Aorta (tissue), 5 donors: ENCODE measurements at regions not wholly inside any gene's neighbourhood (a gene's known extent, or its start where the extent isn't known, plus 50 kb on each side); places are given as distances from the start of the nearest gene placed in this dataset.

Experiments used
- ATAC-seq: fragments of 200-7000 bp; cut with Tn5 transposase; one replicate; pipeline ENCODE4 v1.9.1; 2022; ENCODE audit warnings: moderate library complexity; ENCODE audit not compliant: low FRiP score
- DNase-seq, 2 donors: peaks; one replicate each; pipeline ENCODE4 v3.0.0-alpha.2; 2020
- H3K27ac ChIP-seq, 2 donors: one replicate each; pipeline ENCODE4 v1.5.1; 2013; ENCODE audit warnings: low read length in 2 of 2, mild to moderate bottlenecking in 2 of 2, moderate library complexity in 2 of 2, control low read depth in 1 of 2, inconsistent platforms in 1 of 2, low read depth in 1 of 2
- H3K27me3 ChIP-seq, 2 donors: one replicate each; pipeline ENCODE4 v1.6.1; 2013; ENCODE audit warnings: control low read depth in 1 of 2, low read length in 1 of 2, mild to moderate bottlenecking in 1 of 2, moderate library complexity in 1 of 2; ENCODE audit not compliant: insufficient read depth in 2 of 2, control insufficient read depth in 1 of 2
- H3K36me3 ChIP-seq, 2 donors: one replicate each; pipeline ENCODE4 v1.6.1; 2013; ENCODE audit warnings: control low read depth in 1 of 2, low read length in 1 of 2, mild to moderate bottlenecking in 1 of 2; ENCODE audit not compliant: insufficient read depth in 2 of 2, control insufficient read depth in 1 of 2
- H3K4me1 ChIP-seq, 2 donors: one replicate each; pipeline ENCODE4 v1.6.1; 2013; ENCODE audit warnings: low read length in 2 of 2, control low read depth in 1 of 2, mild to moderate bottlenecking in 1 of 2, moderate library complexity in 1 of 2; ENCODE audit not compliant: insufficient read depth in 2 of 2, control insufficient read depth in 1 of 2
- H3K4me3 ChIP-seq, 2 donors: one replicate each; pipeline ENCODE4 v1.5.1; 2013; ENCODE audit warnings: low read length in 2 of 2, control low read depth in 1 of 2, mild to moderate bottlenecking in 1 of 2
- H3K9me3 ChIP-seq: one replicate; pipeline ENCODE4 v1.6.1; 2013; ENCODE audit warnings: mild to moderate bottlenecking, low read length; ENCODE audit not compliant: control insufficient read depth
- WGBS, 2 donors: extraction: QIAGEN DNeasy Blood & Tissue Kit; methylation state at CpG; one replicate each; pipeline ENCODE4 v1.1.7; 2013; 5-methylcytosine and 5-hydroxymethylcytosine counted together
- intact Hi-C, 2 donors: fragments of 100-400 bp; cut with DNase I; formaldehyde crosslinking; loops; one replicate each; pipeline versions ENCODE4 v1.14.2 to v1.15.0; 2022
- donor health status: healthy with polysubstance abuse.
- donor health status: Bipolar disorder and iron deficiency.
- donor health status: DM: no; HTN: no; CAD: no.
- donor health status: DM: no; HTN: no; CAD: no.
- donor health status: DM: yes; HTN: yes; CAD: no.

GRCh38 chr12:4026517-4026916 lies 153.3 kb upstream of the PARP11 start:
- no peak overlapping the region for H3K4me3 ChIP-seq
- H3K27ac ChIP-seq, result no peak overlapping the region
- no peak for DNase-seq
- H3K36me3 ChIP-seq, result no peaks in the 10 kb centered on the region
- no peak for ATAC-seq
- WGBS, 2 donors, result 86 to 91% methylated on average over 7 of the region's 7 CpGs
- H3K9me3 ChIP-seq, result no peaks in the 10 kb centered on the region
- H3K4me1 ChIP-seq, result no peaks in the 10 kb centered on the region
- H3K27me3 ChIP-seq, result no peaks in the 10 kb centered on the region
- intact Hi-C loops, result no loop called here

- Histone ChIP-seq H3K4me1 (no peaks in the 10 kb centered on the region), H3K9me3 (no peaks in the 10 kb centered on the region), H3K27ac (no peak overlapping the region), H3K36me3 (no peaks in the 10 kb centered on the region), H3K4me3 (no peak overlapping the region), H3K27me3 (no peaks in the 10 kb centered on the region)
- no peak for DNase-seq
- ATAC-seq, result no peak
- 91% methylated on average over 10 of the region's 10 CpGs for WGBS, 2 donors
- intact Hi-C loops, result no loop called here
Observed at GRCh38 chr12:4026020-4026358, 152.8 kb upstream of the PARP11 start.

GRCh38 chr12:4025181-4026019 lies 152.2 kb upstream of the PARP11 start:
- 84 to 88% methylated on average over 20 of the region's 20 CpGs for WGBS, 2 donors
- intact Hi-C loops, result no loop called here
- no peaks in the 10 kb centered on the region for H3K36me3 ChIP-seq
- ATAC-seq (no peak), DNase-seq (no peak)
- no peaks in the 10 kb centered on the region for H3K4me1 ChIP-seq
- no peaks in the 10 kb centered on the region for H3K27me3 ChIP-seq
- H3K27ac ChIP-seq, result no peak overlapping the region
- no peaks in the 10 kb centered on the region for H3K9me3 ChIP-seq
- H3K4me3 ChIP-seq, result no peak overlapping the region

GRCh38 chr12:4024701-4025100 lies 151.5 kb upstream of the PARP11 start:
- WGBS, 2 donors, result 59 to 67% methylated on average over 7 of the region's 7 CpGs
- Histone ChIP-seq H3K4me3 (no peak overlapping the region), H3K9me3 (no peaks in the 10 kb centered on the region), H3K36me3 (no peaks in the 10 kb centered on the region), H3K4me1 (no peaks in the 10 kb centered on the region), H3K27ac (no peak overlapping the region), H3K27me3 (no peaks in the 10 kb centered on the region)
- DNase-seq (no peak), ATAC-seq (no peak)
- intact Hi-C loops, result no loop called here

GRCh38 chr12:4015225-4016091 lies 142.3 kb upstream of the PARP11 start:
- Histone ChIP-seq H3K4me1 (no peaks in the 10 kb centered on the region), H3K27ac (no peak overlapping the region), H3K27me3 (no peaks in the 10 kb centered on the region), H3K36me3 (no peaks in the 10 kb centered on the region), H3K4me3 (no peak overlapping the region), H3K9me3 (no peaks in the 10 kb centered on the region)
- DNase-seq (no peak), ATAC-seq (no peak)
- 87 to 88% methylated on average over 11 to 12 of the region's 12 CpGs for WGBS, 2 donors
- intact Hi-C loops, result no loop called here

- intact Hi-C loops, result no loop called here
- no peak for DNase-seq
- H3K36me3 ChIP-seq, result no peaks in the 10 kb centered on the region
- no peak overlapping the region for H3K27ac ChIP-seq
- no peak overlapping the region for H3K4me3 ChIP-seq
- no peak for ATAC-seq
- H3K4me1 ChIP-seq, result no peaks in the 10 kb centered on the region
- H3K9me3 ChIP-seq, result no peaks in the 10 kb centered on the region
- WGBS, 2 donors, result 79 to 90% methylated on average over 6 of the region's 6 CpGs
- no peaks in the 10 kb centered on the region for H3K27me3 ChIP-seq
Observed at GRCh38 chr12:4014858-4015224, 141.6 kb upstream of the PARP11 start.

DNA sequence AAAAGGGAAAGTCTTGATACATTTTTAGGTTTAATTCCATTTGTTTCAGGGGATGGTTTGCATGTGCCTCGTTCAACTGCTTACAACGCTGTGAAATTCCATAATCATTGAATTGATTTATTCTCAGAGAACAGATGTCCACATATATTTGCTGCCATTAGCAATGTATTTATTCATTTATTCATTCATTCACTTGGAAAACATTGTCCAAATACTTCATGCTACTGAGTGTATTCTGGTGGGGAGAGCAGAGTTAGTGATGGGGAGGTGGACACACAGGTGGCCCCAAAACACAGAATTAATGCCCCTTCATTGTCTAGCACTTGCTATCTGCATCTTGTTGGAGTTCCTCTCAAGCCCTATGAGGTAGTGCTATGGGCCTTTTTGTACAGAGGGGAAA lies 141.2 kb upstream of the PARP11 start:
- DNase-seq (no peak), ATAC-seq (no peak)
- WGBS, 2 donors, result 98 to 100% methylated on average over 2 of the region's 2 CpGs
- Histone ChIP-seq H3K9me3 (no peaks in the 10 kb centered on the region), H3K27me3 (no peaks in the 10 kb centered on the region), H3K4me3 (no peak overlapping the region), H3K4me1 (no peaks in the 10 kb centered on the region), H3K36me3 (no peaks in the 10 kb centered on the region), H3K27ac (no peak overlapping the region)
- intact Hi-C loops, result no loop called here

DNA sequence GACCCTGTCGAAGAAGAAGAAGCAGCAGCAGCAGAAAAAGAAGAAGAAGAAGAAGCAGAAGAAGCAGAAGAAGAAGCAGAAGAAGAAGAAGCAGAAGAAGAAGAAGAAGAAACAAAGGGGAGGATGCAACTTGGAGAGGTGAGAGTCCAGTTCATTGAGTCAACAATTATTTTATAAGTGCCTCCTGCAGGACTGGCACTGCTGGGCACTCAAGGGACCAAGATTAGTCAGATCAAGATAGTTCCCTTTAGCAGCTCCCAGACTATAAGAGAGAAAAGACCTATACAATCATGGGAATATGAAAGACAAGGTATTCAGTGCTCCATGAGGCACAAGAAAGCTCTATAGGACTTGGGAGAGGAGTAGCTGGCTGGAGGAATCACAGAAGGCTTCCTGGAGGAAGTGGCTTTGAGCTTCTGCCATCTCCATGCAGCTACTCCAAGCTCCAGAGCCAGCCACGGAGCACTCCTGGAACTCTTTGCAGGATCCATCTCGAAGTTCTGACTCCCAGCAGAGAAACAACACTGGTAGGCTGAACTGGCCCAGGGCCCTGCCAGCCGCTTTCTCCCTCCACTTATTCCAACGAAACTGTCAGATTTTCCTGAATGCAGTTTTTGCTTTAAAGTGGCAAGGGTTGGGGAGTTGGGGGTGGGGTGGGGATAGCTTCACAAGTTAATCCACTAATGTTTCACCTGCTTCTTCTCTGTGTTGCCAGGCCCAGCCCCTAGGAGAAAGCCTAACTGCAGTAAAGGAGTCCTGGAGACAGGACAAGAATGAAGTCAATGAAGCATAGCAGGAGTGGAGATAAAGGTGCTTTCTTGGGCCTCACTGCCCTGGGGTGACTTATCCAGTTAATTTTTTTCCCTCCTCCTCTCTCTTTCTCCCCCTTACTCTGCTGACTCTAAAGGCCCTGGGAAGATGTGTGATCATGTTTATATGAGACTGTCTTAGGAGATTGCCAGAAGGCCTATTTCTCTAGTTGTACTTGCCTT lies 140.1 kb upstream of the PARP11 start:
- ATAC-seq, result no peak
- no peak for DNase-seq
- Histone ChIP-seq H3K4me3 (no peak overlapping the region), H3K27me3 (no peaks in the 10 kb centered on the region), H3K9me3 (no peaks in the 10 kb centered on the region), H3K27ac (no peak overlapping the region), H3K36me3 (no peaks in the 10 kb centered on the region), H3K4me1 (no peaks in the 10 kb centered on the region)
- WGBS, 2 donors, result 33 to 41% methylated on average over 5 of the region's 5 CpGs
- intact Hi-C loops, result no loop called here
